Stomach (tissue), 4 donors: ENCODE measurements at regions not wholly inside any gene's neighbourhood (a gene's known extent, or its start where the extent isn't known, plus 50 kb on each side); places are given as distances from the start of the nearest gene placed in this dataset.

Source experiments
- CTCF ChIP-seq, 7 experiments: fragments of 450-650 bp in 4 of 7; fragments of 200-600 bp in 3 of 7; sonication (generic) in 3 of 7; IDR thresholded peaks; one replicate each; pipeline ENCODE4 v1.5.1; 2016 to 2019; ENCODE audit warnings: antibody characterized with exemption in 7 of 7, control low read depth in 2 of 7, mild to moderate bottlenecking in 1 of 7
- EP300 ChIP-seq: sonication (generic); formaldehyde crosslinking; IDR thresholded peaks from one replicate; pipeline ENCODE4 v1.6.1; 2017; ENCODE audit warnings: antibody characterized with exemption

GRCh38 chr10:6743291-6743849, 163.3 kb upstream of the PRKCQ start:
- TF ChIP-seq CTCF (IDR thresholded peaks at IDR 0.05) (no peak), EP300 (no peak)
